HCT116 (cell line): ENCODE measurements at regions not wholly inside any gene's neighbourhood (a gene's known extent, or its start where the extent isn't known, plus 50 kb on each side); places are given as distances from the start of the nearest gene placed in this dataset.

ENCODE experiments used
- ATAC-seq: fragments of 200-7000 bp; cut with Tn5 transposase; 2 replicates; pipeline ENCODE4 v1.9.1; 2020; ENCODE audit warnings: mild to moderate bottlenecking, moderate library complexity
- BruUV-seq: library from RNA; stranded (reverse); fragments of 400-500 nt; replicated peaks from 2 replicates; lab custom pipeline; 2021; lab: Mats Ljungman, UMichigan
- CTCF ChIA-PET: fragments of 300-600 bp; sonication (Branson Sonifier 250); formaldehyde crosslinking; loops from one replicate; lab custom pipeline; 2021; ENCODE audit warnings: antibody characterized with exemption; lab: Charles Lee
- POLR2A ChIA-PET: fragments of 300-600, 350-600 bp; sonication (Branson Sonifier 250); formaldehyde crosslinking; loops from one replicate; lab custom pipeline; 2021; ENCODE audit warnings: antibody characterized with exemption; lab: Charles Lee
- RAD21 ChIA-PET, 2 experiments: fragments of 300-600 bp; sonication (Branson Sonifier 250); formaldehyde crosslinking; loops; one replicate each; lab custom pipeline; 2023; ENCODE audit warnings: low total read pairs in 2 of 2; ENCODE audit not compliant: uncharacterized antibody in 2 of 2, unreplicated experiment in 2 of 2, low non-redundant PET in 1 of 2; lab: Charles Lee
- DNase-seq: peaks from one replicate; pipeline ENCODE4 v3.0.0-alpha.2; 2010; ENCODE audit warnings: low read depth, low spot score
- H2AFZ ChIP-seq: fragments of 200-600 bp; shearing (Covaris generic), sonication (generic); 2 replicates; pipeline ENCODE4 v1.6.1; 2017; ENCODE audit warnings: low read depth, mixed run types, mixed read lengths, antibody characterized with exemption, low read length; ENCODE audit not compliant: poor library complexity, severe bottlenecking
- H3K27ac ChIP-seq: 2 replicates; pipeline ENCODE4 v1.5.1; 2012; ENCODE audit warnings: low read depth, low read length
- H3K27me3 ChIP-seq: fragments of 200-600 bp; sonication (generic); 2 replicates; pipeline ENCODE4 v1.6.1; 2016; ENCODE audit warnings: mixed run types, low read length, mixed read lengths; ENCODE audit not compliant: insufficient read depth
- H3K36me3 ChIP-seq, 2 experiments: fragments of 200-500 bp in 1 of 2; fragments of 200-600 bp in 1 of 2; sonication (Bioruptor generic) in 1 of 2; sonication (generic) in 1 of 2; 2 replicates each; pipeline versions ENCODE4 v1.5.1 to v1.6.1; 2014 to 2016; ENCODE audit warnings: low read length in 2 of 2, inconsistent platforms in 1 of 2, mixed read lengths in 1 of 2, mixed run types in 1 of 2; ENCODE audit not compliant: insufficient read depth in 2 of 2, control insufficient read depth in 1 of 2
- H3K4me1 ChIP-seq, 2 experiments: fragments of 200-600 bp in 1 of 2; sonication (generic) in 1 of 2; 2 replicates each; pipeline versions ENCODE4 v1.5.1 to v1.6.1; 2012 to 2017; ENCODE audit warnings: low read length in 2 of 2, inconsistent platforms in 1 of 2, mild to moderate bottlenecking in 1 of 2, mixed read lengths in 1 of 2, mixed run types in 1 of 2, moderate library complexity in 1 of 2; ENCODE audit not compliant: insufficient read depth in 2 of 2, control insufficient read depth in 1 of 2
- H3K4me2 ChIP-seq: fragments of 200-600 bp; sonication (generic); 2 replicates; pipeline ENCODE4 v1.6.1; 2017; ENCODE audit warnings: mixed run types, low read length, mixed read lengths
- H3K4me3 ChIP-seq, 2 experiments: fragments of 200-600 bp in 1 of 2; sonication (generic) in 1 of 2; replicated peaks in 1 of 2; 2 replicates each; pipeline ENCODE4 v1.5.1; 2011 to 2016; ENCODE audit warnings: low read length in 2 of 2, control low read depth in 1 of 2, low read depth in 1 of 2, mild to moderate bottlenecking in 1 of 2, mixed read lengths in 1 of 2, mixed run types in 1 of 2
- H3K79me2 ChIP-seq: fragments of 200-600 bp; sonication (generic); 2 replicates; pipeline ENCODE4 v1.6.1; 2017; ENCODE audit warnings: mild to moderate bottlenecking, mixed run types, low read length, moderate library complexity, mixed read lengths; ENCODE audit not compliant: insufficient read depth
- H3K9ac ChIP-seq: fragments of 200-600 bp; sonication (generic); 2 replicates; pipeline ENCODE4 v1.6.1; 2016; ENCODE audit warnings: low read length, mixed read lengths
- H3K9me2 ChIP-seq: fragments of 200-600 bp; sonication (generic), shearing (Covaris generic); 2 replicates; pipeline ENCODE4 v1.6.1; 2017; ENCODE audit warnings: mixed run types, mild to moderate bottlenecking, moderate library complexity; ENCODE audit not compliant: insufficient read depth
- H3K9me3 ChIP-seq, 2 experiments: fragments of 200-500 bp in 1 of 2; fragments of 200-600 bp in 1 of 2; sonication (Bioruptor generic) in 1 of 2; sonication (generic) in 1 of 2; 2 replicates each; pipeline ENCODE4 v1.6.1; 2014 to 2017; ENCODE audit warnings: low read length in 2 of 2, mixed read lengths in 2 of 2, inconsistent platforms in 1 of 2, low read depth in 1 of 2, mild to moderate bottlenecking in 1 of 2, mixed run types in 1 of 2, moderate library complexity in 1 of 2; ENCODE audit not compliant: control insufficient read depth in 1 of 2, insufficient read depth in 1 of 2
- H4K20me1 ChIP-seq: fragments of 200-600 bp; sonication (generic), shearing (Covaris generic); 2 replicates; pipeline ENCODE4 v1.6.1; 2017; ENCODE audit warnings: mixed run types, mild to moderate bottlenecking, moderate library complexity; ENCODE audit not compliant: insufficient read depth
- ATF3 ChIP-seq: IDR thresholded peaks from 2 replicates; pipeline ENCODE4 v1.6.1; 2012
- CBX3 ChIP-seq: IDR thresholded peaks from 2 replicates; pipeline ENCODE4 v1.6.1; 2012; ENCODE audit warnings: low read depth
- CTCF ChIP-seq, 3 experiments: fragments of 200-600 bp in 1 of 3; sonication (generic) in 1 of 3; IDR thresholded peaks in 2 of 3; conservative IDR thresholded peaks in 1 of 3; 2 replicates each; pipeline ENCODE4 v1.5.1; 2012 to 2017; ENCODE audit warnings: low read depth in 2 of 3, low read length in 2 of 3, antibody characterized with exemption in 1 of 3, borderline replicate concordance in 1 of 3, control low read depth in 1 of 3, mild to moderate bottlenecking in 1 of 3, mixed read lengths in 1 of 3, mixed run types in 1 of 3, moderate library complexity in 1 of 3; ENCODE audit not compliant: insufficient read depth in 1 of 3
- ELF1 ChIP-seq: IDR thresholded peaks from 2 replicates; pipeline ENCODE4 v1.6.1; 2012; ENCODE audit warnings: low read depth, borderline replicate concordance
- EZH2phosphoT487 ChIP-seq: fragments of 200-600 bp; IDR thresholded peaks from 2 replicates; pipeline ENCODE4 v1.6.1; 2018; ENCODE audit warnings: antibody characterized with exemption, borderline replicate concordance
- FOSL1 ChIP-seq: IDR thresholded peaks from 2 replicates; pipeline ENCODE4 v1.6.1; 2012; ENCODE audit warnings: low read depth
- JUND ChIP-seq: IDR thresholded peaks from 2 replicates; pipeline ENCODE4 v1.6.1; 2012
- MAX ChIP-seq: IDR thresholded peaks from 2 replicates; pipeline ENCODE4 v1.6.1; 2012
- POLR2AphosphoS5 ChIP-seq: IDR thresholded peaks from 2 replicates; pipeline ENCODE4 v1.6.1; 2011; ENCODE audit warnings: mild to moderate bottlenecking, low read depth, low read length, moderate library complexity
- SIN3A ChIP-seq: IDR thresholded peaks from 2 replicates; pipeline ENCODE4 v1.6.1; 2012; ENCODE audit warnings: low read depth
- SP1 ChIP-seq: IDR thresholded peaks from 2 replicates; pipeline ENCODE4 v1.6.1; 2012; ENCODE audit warnings: low read depth
- SRF ChIP-seq: IDR thresholded peaks from 2 replicates; pipeline ENCODE4 v1.6.1; 2012; ENCODE audit warnings: low read depth
- ZBTB33 ChIP-seq: IDR thresholded peaks from 2 replicates; pipeline ENCODE4 v1.6.1; 2011; ENCODE audit warnings: mild to moderate bottlenecking, low read length, moderate library complexity; ENCODE audit not compliant: insufficient replicate concordance; ENCODE audit errors: extremely low read depth
- ZFX ChIP-seq: fragments of 450-650 bp; IDR thresholded peaks from 2 replicates; pipeline ENCODE4 v1.6.1; 2017
- intact Hi-C: fragments of 100-400 bp; cut with micrococcal nuclease; formaldehyde crosslinking; loops from 2 replicates; pipeline ENCODE4 v1.10.0; 2022

- intact Hi-C loops, result no loop called here
- ATAC-seq (no peak), DNase-seq (no peak)
- CTCF ChIA-PET, result no interaction called here
- TF ChIP-seq SRF, result no peak
- TF ChIP-seq ATF3, result no peak
- no peak for TF ChIP-seq FOSL1
- no peak for TF ChIP-seq CBX3
- H3K4me3 ChIP-seq, result no peak overlapping the region
- no peak overlapping the region for H2AFZ ChIP-seq
- no peaks in the 10 kb centered on the region for H3K9me3 ChIP-seq
- H3K79me2 ChIP-seq, result no peaks in the 10 kb centered on the region
- RAD21 ChIA-PET, result no interaction called here
- POLR2A ChIA-PET, result interaction anchor here (0.7 kb wide), 1 partner anchor 86 kb away, joined by 3 read pairs; no protein-coding TSS in a partner anchor
- no peak overlapping the region for H3K27ac ChIP-seq
- H3K9me2 ChIP-seq, result no peaks in the 10 kb centered on the region
- peaks cover 10% of the 10 kb centered on the region; the same call in 1 of the 2 replicates for H3K27me3 ChIP-seq
- no peaks in the 10 kb centered on the region for H4K20me1 ChIP-seq
- no peaks in the 10 kb centered on the region for H3K4me1 ChIP-seq
- BruUV-seq, result no TSS peak
- no peaks in the 10 kb centered on the region for H3K36me3 ChIP-seq
- H3K4me2 ChIP-seq, result no peak overlapping the region
- no peak overlapping the region for H3K9ac ChIP-seq
These were observed 475.7 kb downstream of the EBF1 start for GRCh38 chr5:158623971-158624370.

- Histone ChIP-seq H3K79me2 (no peaks in the 10 kb centered on the region), H3K27me3 (0 out of 2 replicates have a peak, but pooled peaks cover 5% of the 10 kb centered on the region), H3K27ac (no peak overlapping the region), H3K9me2 (no peaks in the 10 kb centered on the region), H3K9me3 (no peaks in the 10 kb centered on the region), H3K4me2 (no peak overlapping the region), H3K4me1 (no peaks in the 10 kb centered on the region), H3K4me3 (no peak overlapping the region), H3K9ac (no peak overlapping the region), H3K36me3 (no peaks in the 10 kb centered on the region), H2AFZ (no peak overlapping the region), H4K20me1 (no peaks in the 10 kb centered on the region)
- TF ChIP-seq POLR2AphosphoS5, result no peak
- no peak for TF ChIP-seq SIN3A
- TF ChIP-seq ZBTB33, result no peak
- no peak for TF ChIP-seq ZFX
- no peak for TF ChIP-seq JUND
- TF ChIP-seq ATF3, result no peak
- TF ChIP-seq CBX3, result no peak
- no peak for TF ChIP-seq CTCF (IDR thresholded peaks at IDR 0.05 in 2 of 3, conservative IDR thresholded peaks at IDR 0.05 in 1 of 3; ENCODE audit: borderline replicate concordance in 1 of 3, insufficient read depth in 1 of 3, low read depth in 2 of 3, low read length in 2 of 3)
- no peak for TF ChIP-seq EZH2phosphoT487
- TF ChIP-seq ELF1, result no peak
- TF ChIP-seq MAX, result no peak
- no peak for TF ChIP-seq SP1
- ChIA-PET RAD21 (no interaction called here), POLR2A (no interaction called here), CTCF (no interaction called here)
- BruUV-seq, result no TSS peak
- DNase-seq (no peak), ATAC-seq (no peak)
- intact Hi-C loops, result no loop called here
These were observed 478.3 kb downstream of the EBF1 start for GRCh38 chr5:158621391-158621790.
